PFSK-1 (cell line): ENCODE measurements at regions not wholly inside any gene's neighbourhood (a gene's known extent, or its start where the extent isn't known, plus 50 kb on each side); places are given as distances from the start of the nearest gene placed in this dataset.

Experiments used
- FOXP2 ChIP-seq: optimal IDR thresholded peaks from 2 replicates; pipeline ENCODE3; 2011; ENCODE audit warnings: borderline replicate concordance, control low read depth, inconsistent platforms; ENCODE audit not compliant: insufficient read depth; ENCODE audit errors: extremely low read length, extremely low read depth
- POLR2AphosphoS5 ChIP-seq: IDR thresholded peaks from 2 replicates; pipeline ENCODE4 v1.6.1; 2012; ENCODE audit warnings: low read depth, mild to moderate bottlenecking, control low read depth, low read length, moderate library complexity
- SIN3A ChIP-seq: IDR thresholded peaks from 2 replicates; pipeline ENCODE4 v1.6.1; 2012; ENCODE audit warnings: mild to moderate bottlenecking, low read length, moderate library complexity, borderline replicate concordance; ENCODE audit not compliant: insufficient read depth
- TAF1 ChIP-seq: IDR thresholded peaks from 2 replicates; pipeline ENCODE4 v1.6.1; 2012; ENCODE audit warnings: low read length, control low read depth, borderline replicate concordance; ENCODE audit not compliant: insufficient read depth
- TF ChIP-seq, protein P1 (sequence below), 2 experiments: IDR thresholded peaks; 2 replicates each; pipeline versions ENCODE4 v1.6.1 to v1.8.0; 2011 to 2012; ENCODE audit warnings: low read depth in 2 of 2, low read length in 2 of 2, control low read depth in 1 of 2, inconsistent platforms in 1 of 2, mild to moderate bottlenecking in 1 of 2, moderate library complexity in 1 of 2; ENCODE audit not compliant: insufficient read depth in 1 of 2

- TF ChIP-seq, protein P1, sequence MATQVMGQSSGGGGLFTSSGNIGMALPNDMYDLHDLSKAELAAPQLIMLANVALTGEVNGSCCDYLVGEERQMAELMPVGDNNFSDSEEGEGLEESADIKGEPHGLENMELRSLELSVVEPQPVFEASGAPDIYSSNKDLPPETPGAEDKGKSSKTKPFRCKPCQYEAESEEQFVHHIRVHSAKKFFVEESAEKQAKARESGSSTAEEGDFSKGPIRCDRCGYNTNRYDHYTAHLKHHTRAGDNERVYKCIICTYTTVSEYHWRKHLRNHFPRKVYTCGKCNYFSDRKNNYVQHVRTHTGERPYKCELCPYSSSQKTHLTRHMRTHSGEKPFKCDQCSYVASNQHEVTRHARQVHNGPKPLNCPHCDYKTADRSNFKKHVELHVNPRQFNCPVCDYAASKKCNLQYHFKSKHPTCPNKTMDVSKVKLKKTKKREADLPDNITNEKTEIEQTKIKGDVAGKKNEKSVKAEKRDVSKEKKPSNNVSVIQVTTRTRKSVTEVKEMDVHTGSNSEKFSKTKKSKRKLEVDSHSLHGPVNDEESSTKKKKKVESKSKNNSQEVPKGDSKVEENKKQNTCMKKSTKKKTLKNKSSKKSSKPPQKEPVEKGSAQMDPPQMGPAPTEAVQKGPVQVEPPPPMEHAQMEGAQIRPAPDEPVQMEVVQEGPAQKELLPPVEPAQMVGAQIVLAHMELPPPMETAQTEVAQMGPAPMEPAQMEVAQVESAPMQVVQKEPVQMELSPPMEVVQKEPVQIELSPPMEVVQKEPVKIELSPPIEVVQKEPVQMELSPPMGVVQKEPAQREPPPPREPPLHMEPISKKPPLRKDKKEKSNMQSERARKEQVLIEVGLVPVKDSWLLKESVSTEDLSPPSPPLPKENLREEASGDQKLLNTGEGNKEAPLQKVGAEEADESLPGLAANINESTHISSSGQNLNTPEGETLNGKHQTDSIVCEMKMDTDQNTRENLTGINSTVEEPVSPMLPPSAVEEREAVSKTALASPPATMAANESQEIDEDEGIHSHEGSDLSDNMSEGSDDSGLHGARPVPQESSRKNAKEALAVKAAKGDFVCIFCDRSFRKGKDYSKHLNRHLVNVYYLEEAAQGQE (IDR thresholded peaks at IDR 0.05; ENCODE audit: insufficient read depth in 1 of 2, low read depth in 2 of 2, low read length in 2 of 2), result no peak
- TF ChIP-seq POLR2AphosphoS5 (no peak), TAF1 (no peak), SIN3A (no peak), FOXP2 (no peak)
Observed at GRCh38 chr1:37272626-37273025, 201.8 kb upstream of the ZC3H12A start.

DNA sequence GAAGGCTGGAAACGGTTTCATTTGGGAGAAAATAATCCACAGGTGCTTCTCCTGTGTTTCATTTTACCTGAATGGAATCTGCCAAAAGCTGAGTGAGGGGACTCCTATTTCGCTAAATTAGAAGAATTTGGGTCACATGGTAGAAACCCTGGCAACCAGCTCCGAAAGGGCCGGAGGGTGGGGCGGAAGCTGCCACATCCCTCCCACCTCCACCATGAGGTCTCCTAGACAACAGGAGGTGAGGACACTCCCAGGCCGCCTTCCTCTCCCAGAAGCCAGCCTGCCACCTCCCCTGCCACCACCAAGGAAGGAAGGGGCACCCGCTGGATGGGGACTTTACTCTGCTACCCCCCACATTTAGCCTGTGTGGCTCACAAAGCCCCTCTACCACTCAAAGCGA, 199.9 kb upstream of the ZC3H12A start:
- TF ChIP-seq TAF1 (no peak), FOXP2 (no peak), SIN3A (no peak), POLR2AphosphoS5 (no peak)
- TF ChIP-seq, protein P1 (IDR thresholded peaks at IDR 0.05; ENCODE audit: insufficient read depth in 1 of 2, low read depth in 2 of 2, low read length in 2 of 2), result no peak

- TF ChIP-seq FOXP2, result no peak
- TF ChIP-seq TAF1, result no peak
- TF ChIP-seq, protein P1 (IDR thresholded peaks at IDR 0.05; ENCODE audit: insufficient read depth in 1 of 2, low read depth in 2 of 2, low read length in 2 of 2), result no peak
- no peak for TF ChIP-seq POLR2AphosphoS5
- no peak for TF ChIP-seq SIN3A
Observed at GRCh38 chr1:37274938-37275631, 199.3 kb upstream of the ZC3H12A start.

- no peak for TF ChIP-seq POLR2AphosphoS5
- TF ChIP-seq FOXP2, result no peak
- TF ChIP-seq, protein P1 (IDR thresholded peaks at IDR 0.05; ENCODE audit: insufficient read depth in 1 of 2, low read depth in 2 of 2, low read length in 2 of 2), result no peak
- TF ChIP-seq SIN3A, result no peak
- no peak for TF ChIP-seq TAF1
Observed at GRCh38 chr1:37277366-37277765, 197.0 kb upstream of the ZC3H12A start.

- TF ChIP-seq POLR2AphosphoS5 (no peak), SIN3A (no peak), FOXP2 (no peak), TAF1 (no peak)
- TF ChIP-seq, protein P1 (IDR thresholded peaks at IDR 0.05; ENCODE audit: insufficient read depth in 1 of 2, low read depth in 2 of 2, low read length in 2 of 2), result no peak
Observed at GRCh38 chr1:37281354-37281753, 193.0 kb upstream of the ZC3H12A start.
